Hematopoietic multipotent progenitor cell treated with erythropoietin and hydrocortisone succinate and interleukin-3 and kit ligand, for 6 days (in vitro differentiated cells): ENCODE measurements at regions not wholly inside any gene's neighbourhood (a gene's known extent, or its start where the extent isn't known, plus 50 kb on each side); places are given as distances from the start of the nearest gene placed in this dataset.

Experiments used
- DNase-seq: peaks from one replicate; pipeline ENCODE4 v3.0.0-alpha.2; 2015

GRCh38 chr9:78606001-78606379, 309.1 kb downstream of the PSAT1 start:
- DNase-seq: no peak

DNA sequence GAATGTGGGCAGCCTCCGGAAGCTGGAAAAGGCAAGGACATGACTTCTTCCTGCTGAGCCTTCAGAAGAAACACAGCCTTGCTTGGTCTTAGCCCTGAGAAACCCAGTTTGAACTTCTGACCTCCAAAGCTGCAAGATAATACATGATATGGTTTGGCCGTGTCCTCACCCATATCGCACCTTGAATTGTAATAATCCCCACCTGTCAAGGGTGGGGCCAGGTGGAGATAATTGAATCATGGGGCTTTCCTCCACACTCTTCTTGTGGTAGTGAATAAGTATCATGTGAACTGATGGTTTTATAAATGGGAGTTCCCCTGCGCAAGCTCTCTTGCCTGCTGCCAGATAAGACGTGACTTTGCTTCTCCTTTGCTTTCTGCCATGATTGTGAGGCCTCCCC, 310.9 kb downstream of the PSAT1 start:
- no peak for DNase-seq

GRCh38 chr9:78609450-78609849, 312.5 kb downstream of the PSAT1 start:
- DNase-seq: no peak

GRCh38 chr9:78612091-78612490, 315.2 kb downstream of the PSAT1 start:
- no peak for DNase-seq

DNA sequence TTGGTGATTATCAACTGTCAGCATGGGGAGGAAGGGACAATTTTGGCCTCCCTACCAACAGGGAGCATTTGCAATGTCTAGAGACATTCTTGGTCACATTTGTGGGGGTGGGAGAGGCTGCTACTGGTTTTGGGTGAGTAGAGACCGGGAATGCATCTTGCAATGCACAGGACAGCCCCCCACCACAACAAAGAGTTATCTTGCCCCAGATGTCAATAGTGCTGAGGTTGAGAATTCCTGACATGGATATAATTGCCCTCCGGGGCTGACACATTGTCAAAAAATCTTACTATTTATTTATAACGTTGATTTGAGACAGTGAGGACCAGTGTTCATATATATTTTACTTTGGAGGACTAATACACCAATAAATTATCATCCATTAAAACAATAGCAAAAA, 316.1 kb downstream of the PSAT1 start:
- no peak for DNase-seq

DNA sequence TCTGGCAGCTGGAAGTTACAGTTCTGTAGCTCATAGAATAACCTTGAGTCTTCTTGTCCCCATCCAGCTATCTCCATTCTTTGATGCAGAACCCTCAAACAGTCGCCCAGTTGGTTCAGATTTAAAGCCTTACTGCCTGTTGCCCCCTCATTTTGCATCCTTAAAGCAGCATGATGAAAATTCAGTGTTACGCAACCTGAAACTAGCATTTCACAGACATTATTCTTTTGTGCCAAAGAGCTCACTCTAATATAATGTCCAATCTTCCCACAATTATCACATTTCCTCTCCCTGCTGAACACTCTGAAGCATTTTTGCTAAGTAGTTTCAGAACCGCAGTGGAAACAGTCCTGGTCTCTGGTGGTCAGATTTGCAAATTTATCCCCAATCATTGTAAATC, 318.0 kb downstream of the PSAT1 start:
- DNase-seq: no peak

- DNase-seq: no peak
Observed at GRCh38 chr9:78615372-78615771, 318.4 kb downstream of the PSAT1 start.

DNA sequence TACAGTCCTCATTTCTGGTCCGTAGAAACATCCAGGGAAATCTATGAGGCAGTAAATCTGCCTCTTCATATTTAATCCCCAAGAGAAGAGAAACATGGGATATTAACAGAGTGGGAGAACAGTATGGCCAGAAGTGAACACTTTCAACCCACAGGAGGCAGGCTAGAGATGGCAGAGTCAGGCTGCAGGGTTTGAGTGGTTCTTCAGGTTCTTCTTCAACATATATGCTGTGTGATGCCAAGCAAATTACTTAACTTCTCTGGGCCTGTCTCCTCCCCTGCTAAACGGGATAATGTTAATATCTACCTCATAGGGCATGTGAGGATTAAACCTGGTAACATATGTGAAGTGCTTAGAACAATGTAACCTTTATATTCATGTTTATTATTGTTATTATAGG, 321.8 kb downstream of the PSAT1 start:
- no peak for DNase-seq

GRCh38 chr9:78620303-78620702, 323.4 kb downstream of the PSAT1 start:
- no peak for DNase-seq

GRCh38 chr9:78620764-78621163, 323.8 kb downstream of the PSAT1 start:
- no peak for DNase-seq

DNA sequence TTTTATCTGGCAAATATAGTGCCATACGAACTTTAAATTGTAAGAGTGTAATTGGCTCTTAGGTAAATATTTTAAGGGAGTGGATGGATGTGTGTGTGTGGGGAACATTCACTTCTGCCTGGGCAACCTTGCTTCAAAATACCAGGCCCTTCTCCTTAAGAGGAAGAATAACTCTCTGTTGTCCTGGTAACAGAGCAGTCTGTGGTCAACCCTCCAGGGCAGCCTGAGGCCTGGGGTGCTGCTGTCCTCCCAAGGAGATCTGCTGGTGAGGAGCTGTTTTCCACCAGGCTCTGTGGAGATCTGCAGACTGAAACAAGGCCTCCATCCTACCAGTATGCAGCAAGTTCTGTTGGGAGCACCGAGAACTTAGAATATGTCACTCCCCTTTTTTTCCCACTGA, 325.2 kb downstream of the PSAT1 start:
- DNase-seq: no peak

DNA sequence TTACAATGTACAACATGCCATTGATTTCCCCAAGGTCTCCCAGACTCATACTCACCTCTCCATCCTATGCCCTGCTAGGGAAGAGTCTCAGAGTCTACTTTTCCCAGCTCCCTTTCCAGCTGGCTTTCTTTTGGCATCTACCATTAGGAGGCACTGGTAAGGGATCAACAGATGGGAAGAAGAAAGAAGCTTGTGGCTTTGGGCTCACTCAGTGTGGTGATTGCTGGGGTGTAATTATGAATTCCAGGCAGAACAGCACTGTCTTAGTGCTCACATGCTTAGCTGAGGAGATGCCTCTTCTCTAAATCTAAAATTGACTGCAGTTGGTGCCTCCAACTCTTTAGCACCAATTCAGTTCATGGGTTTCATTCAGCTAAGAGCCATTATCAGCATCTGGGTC, 330.0 kb downstream of the PSAT1 start:
- DNase-seq: no peak

GRCh38 chr9:78630966-78631365, 334.0 kb downstream of the PSAT1 start:
- no peak for DNase-seq

GRCh38 chr9:78640728-78641127, 343.8 kb downstream of the PSAT1 start:
- no peak for DNase-seq

GRCh38 chr9:78644359-78644758, 347.4 kb downstream of the PSAT1 start:
- DNase-seq: no peak

GRCh38 chr9:78654324-78654723, 357.4 kb downstream of the PSAT1 start:
- no peak for DNase-seq

GRCh38 chr9:78663369-78663768, 366.4 kb downstream of the PSAT1 start:
- DNase-seq: no peak

DNA sequence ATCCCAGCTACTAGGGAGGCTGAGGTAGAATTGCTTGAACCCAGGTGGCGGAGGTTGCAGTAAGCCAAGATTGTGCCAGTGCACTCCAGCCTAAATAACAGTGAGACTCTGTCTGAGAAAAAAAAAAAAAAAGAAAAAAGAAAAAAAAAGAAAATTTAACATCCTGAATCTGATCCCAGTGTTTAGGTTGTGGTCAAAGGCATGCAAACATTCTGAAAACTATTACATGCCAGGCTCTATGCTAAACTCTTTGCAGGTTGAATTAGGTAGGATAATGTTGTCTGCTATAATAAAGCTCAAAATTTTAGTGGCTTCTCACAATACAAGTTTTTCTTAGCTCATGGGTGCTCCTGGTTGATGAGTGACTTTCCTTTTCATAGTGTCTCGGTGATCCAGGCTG, 367.4 kb downstream of the PSAT1 start:
- no peak for DNase-seq

DNA sequence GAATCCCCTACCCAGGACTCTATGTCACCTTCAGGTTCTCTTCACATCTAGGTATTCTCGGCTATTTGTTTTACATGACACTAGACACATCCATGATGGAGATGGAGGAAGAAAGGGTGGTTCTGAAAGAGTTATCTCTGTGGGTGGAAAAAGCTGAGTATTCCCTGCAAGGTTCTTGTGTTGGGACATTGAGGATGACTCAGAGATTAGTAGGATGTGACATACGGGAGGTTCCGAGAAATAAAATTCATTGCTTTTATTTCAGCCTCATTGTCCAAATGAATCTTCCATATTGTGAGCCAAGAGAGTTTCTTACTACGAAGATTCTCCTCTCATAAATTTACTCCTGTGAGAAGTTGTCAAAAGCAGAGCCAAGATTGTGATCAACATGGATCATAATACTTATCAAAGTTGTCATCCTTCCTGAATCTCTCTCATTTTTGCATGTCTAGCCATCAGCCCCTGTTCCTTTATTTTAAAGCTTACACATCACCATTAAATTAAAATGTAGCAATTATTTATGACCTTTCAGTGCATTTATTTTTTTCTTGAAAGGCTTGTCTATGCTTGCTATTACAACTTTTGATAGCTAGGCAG, 370.0 kb downstream of the PSAT1 start:
- DNase-seq: no peak

- no peak for DNase-seq
Observed at GRCh38 chr9:78668148-78668832, 371.4 kb downstream of the PSAT1 start.

- DNase-seq: no peak
Observed at GRCh38 chr9:78669591-78669990, 372.7 kb downstream of the PSAT1 start.

GRCh38 chr9:78671785-78672184, 374.9 kb downstream of the PSAT1 start:
- DNase-seq: no peak

- DNase-seq: no peak
Observed at GRCh38 chr9:78674874-78675273, 377.9 kb downstream of the PSAT1 start.

GRCh38 chr9:78676009-78676408, 379.1 kb downstream of the PSAT1 start:
- DNase-seq: no peak

DNA sequence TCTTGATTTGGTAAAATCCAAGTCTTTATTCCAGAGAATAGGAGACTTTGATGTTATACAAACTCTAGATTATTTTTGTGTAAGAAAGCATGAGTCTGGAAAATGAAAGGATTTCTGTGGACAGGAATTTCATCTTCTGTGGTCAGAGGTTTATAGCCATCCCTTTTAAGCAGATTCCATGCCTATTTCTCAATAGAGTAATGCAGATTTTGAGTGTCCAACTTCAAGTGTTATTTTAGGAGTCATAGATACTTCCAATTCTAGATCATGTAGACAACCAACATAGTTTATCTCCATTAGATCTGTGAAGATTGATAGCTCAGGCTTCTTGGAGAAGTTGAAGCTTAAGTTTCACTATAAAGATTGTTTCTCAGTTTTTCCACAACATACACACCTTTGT, 379.7 kb downstream of the PSAT1 start:
- DNase-seq: no peak
